ENCODE measurements at regions not wholly inside any gene's neighbourhood (a gene's known extent, or its start where the extent isn't known, plus 50 kb on each side); places are given as distances from the start of the nearest gene placed in this dataset.
"Not testable (repeated sequence)": the region's sequence is repeated elsewhere in the genome, so short reads cannot be mapped to it uniquely, and the experiment has no call there.

DNA sequence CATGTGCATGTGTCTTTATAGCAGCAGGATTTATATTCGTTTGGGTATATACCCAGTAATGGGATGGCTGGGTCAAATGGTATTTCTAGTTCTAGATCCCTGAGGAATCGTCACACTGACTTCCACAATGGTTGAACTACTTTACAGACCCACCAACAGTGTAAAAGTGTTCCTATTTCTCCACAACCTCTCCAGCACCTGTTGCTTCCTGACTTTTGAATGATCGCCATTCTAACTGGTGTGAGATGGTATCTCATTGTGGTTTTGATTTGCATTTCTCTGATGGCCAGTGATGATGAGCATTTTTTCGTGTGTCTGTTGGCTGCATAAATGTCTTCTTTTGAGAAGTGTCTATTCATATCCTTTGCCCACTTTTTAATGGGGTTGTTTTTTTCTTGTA, 617.9 kb downstream of the KCTD12 start:
- TF ChIP-seq, protein P1, sequence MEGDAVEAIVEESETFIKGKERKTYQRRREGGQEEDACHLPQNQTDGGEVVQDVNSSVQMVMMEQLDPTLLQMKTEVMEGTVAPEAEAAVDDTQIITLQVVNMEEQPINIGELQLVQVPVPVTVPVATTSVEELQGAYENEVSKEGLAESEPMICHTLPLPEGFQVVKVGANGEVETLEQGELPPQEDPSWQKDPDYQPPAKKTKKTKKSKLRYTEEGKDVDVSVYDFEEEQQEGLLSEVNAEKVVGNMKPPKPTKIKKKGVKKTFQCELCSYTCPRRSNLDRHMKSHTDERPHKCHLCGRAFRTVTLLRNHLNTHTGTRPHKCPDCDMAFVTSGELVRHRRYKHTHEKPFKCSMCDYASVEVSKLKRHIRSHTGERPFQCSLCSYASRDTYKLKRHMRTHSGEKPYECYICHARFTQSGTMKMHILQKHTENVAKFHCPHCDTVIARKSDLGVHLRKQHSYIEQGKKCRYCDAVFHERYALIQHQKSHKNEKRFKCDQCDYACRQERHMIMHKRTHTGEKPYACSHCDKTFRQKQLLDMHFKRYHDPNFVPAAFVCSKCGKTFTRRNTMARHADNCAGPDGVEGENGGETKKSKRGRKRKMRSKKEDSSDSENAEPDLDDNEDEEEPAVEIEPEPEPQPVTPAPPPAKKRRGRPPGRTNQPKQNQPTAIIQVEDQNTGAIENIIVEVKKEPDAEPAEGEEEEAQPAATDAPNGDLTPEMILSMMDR (conservative IDR thresholded peaks at IDR 0.05 in 1 of 2, IDR thresholded peaks at IDR 0.05 in 1 of 2; ENCODE audit: low read depth in 1 of 2, low read length in 2 of 2), result not testable (repeated sequence)
- not testable (repeated sequence) for TF ChIP-seq EZH2 (IDR thresholded peaks at IDR 0.05; ENCODE audit: low read length, missing control alignments)

All from fibroblast of lung (primary cell).